Limb (tissue), 2 donors: ENCODE measurements at regions not wholly inside any gene's neighbourhood (a gene's known extent, or its start where the extent isn't known, plus 50 kb on each side); places are given as distances from the start of the nearest gene placed in this dataset.
A peak's percentile ranks its signal among the peaks of the same experiment; 100 is the strongest.

ENCODE experiments used
- DNase-seq, 2 donors: peaks; one replicate each; pipeline ENCODE4 v3.0.0-alpha.2; 2016; ENCODE audit errors: extremely low spot score in 2 of 2

DNA sequence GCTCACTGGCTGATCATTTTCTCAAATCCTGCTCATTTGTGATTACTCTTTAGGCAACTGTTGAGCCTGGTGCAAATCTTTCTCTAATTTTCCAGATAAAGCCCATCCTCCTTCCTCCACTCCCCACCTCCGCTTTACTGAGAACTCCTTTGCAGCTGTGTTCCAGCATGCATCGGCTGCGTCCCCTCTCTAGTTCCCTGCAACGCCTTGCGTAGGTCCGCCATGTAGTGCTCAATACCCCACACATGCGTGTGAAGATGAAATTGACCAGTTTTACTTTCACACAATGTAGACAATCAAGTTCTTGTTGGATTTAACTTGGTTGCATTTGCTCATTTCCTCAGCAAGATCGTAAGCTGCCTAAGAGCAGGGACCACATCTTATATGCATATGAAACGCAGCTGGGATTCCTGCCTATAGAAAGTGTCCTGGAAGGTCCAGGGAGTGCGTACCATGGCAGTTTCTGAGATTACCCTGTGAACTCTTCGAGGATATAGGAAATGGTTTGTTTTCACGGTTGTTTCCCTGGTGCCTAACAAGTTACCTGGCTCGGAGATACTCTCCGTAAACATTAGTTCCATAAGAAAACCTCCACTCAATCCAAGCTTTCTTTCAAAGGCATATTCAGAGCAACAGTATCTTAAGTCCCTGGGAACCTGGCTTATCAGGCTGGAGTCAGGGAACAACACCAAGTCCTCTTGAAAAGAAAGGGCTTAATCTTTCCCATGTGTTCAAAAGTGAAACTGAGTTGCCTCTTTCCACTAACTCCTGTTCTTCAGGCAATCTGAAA is 766.4 kb upstream of the ID2 start:
- peak in 1 of 2 donors; percentile 32 for DNase-seq

DNA sequence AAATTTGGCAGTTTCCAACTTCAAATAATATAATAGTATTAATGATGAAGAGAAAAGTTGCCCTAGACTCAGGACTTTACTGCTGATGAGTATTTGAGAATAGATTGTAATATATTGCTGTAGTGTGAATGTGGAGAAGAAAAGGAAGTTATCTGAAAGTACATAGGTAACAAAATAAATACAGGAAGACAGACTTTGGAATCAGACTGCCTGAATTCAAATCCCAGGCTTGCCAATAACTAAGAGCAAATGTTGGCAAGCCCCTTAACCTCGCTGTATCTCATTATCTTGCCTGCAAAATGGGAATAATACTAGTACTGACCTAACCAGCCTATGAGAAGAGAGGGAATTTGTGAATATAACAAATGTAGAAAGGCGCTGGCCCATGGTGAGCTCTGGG is 765.2 kb upstream of the ID2 start:
- DNase-seq = no peak

DNA sequence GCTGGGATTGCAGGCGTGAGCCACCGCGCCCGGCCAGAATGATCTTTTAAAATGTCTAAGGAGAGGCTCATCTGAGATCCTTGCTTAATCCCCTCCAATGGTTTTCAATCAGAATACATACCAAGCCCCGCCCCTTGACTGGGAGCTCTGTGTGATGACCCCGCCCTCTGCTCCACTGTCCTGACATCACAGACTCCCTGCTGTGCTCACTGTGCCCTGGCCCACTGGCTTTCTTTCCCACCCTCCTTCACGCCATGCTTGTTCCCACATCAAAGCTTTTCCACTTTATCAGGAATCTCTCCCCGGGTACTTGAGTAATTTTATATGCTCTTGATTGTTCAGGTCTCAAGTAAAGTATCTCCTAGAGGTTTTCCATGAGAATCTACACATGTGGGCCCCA is 762.3 kb upstream of the ID2 start:
- no peak for DNase-seq

- DNase-seq = no peak
Observed at GRCh38 chr2:7924023-7924762, 757.7 kb upstream of the ID2 start.

- DNase-seq = no peak
Observed at GRCh38 chr2:7925506-7925905, 756.4 kb upstream of the ID2 start.

GRCh38 chr2:7927691-7928090 is 754.2 kb upstream of the ID2 start:
- no peak for DNase-seq

DNA sequence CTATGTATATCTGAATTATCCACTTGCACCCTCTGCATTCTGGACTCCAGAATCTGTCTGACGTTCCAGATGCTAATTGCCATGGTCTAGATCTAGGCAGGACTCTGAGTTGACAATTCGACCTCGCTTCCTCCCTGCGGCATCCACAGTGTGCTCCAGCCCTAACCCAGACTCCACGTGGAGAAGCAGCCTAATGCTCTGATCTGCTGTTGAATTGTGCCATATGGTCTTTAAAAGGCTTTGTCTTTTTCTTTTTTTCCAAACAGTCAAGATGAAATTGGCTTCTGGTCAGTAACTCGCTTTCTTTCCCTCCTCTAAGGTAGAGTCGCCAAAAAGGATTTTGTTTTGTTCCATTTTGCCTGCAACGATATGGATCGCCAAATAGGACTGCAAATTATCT is 752.6 kb upstream of the ID2 start:
- DNase-seq = no peak

DNA sequence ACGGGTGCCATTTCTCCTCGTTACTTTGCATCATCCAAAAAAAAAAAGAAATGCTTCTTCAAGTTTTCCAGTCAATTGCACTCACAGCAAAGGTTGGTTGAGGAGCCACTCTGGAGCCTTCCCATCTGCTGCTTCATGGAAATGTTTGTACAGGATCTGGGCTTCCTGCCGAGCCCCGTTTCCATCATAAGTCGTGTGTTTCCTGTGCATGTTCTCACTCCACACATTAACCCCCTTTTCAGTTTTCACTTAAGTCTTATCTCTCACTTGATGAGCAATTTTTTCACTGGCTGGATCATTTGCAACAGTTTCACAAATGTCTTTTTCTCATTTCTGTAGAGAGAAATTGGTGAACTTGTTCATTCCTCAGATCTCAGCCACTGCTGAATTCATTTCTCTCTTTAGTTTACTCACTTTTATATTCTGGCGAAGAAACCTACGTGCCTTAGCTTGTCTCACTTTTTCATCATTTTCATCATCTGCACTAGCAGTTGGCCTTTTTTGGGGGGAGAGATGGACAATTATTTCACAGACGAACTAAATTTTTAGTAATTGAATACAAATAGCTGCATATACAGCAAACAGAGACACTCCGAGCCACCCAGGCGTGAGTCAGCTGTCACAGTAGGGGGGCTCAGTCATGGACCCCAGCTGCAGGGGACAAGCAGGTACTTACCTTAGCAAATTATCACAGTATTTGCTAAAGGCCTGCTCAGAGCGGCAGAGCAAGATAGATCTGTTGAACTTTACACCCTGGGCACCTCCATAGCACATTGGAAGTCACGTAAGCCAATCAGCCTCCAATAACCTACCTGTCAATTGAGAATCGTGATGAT is 750.8 kb upstream of the ID2 start:
- no peak for DNase-seq

DNA sequence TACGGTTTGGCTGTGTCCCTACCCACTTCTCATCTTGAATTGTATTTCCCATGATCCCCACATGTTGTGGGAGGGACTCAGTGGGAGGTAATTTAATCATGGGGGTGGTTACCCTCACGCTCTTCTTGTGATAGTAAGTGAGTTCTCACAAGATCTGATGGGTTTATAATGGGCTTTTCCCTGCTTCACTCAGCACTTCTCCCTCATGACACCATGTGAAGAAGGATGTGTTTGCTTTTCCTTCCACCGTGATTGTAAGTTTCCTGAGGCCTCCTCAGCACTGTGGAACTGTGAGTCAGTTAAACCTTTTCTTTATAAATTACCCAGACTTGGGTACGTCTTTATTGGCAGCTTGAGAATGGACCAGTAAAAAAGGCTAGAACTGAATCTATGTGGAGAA is 750.0 kb upstream of the ID2 start:
- no peak for DNase-seq

DNA sequence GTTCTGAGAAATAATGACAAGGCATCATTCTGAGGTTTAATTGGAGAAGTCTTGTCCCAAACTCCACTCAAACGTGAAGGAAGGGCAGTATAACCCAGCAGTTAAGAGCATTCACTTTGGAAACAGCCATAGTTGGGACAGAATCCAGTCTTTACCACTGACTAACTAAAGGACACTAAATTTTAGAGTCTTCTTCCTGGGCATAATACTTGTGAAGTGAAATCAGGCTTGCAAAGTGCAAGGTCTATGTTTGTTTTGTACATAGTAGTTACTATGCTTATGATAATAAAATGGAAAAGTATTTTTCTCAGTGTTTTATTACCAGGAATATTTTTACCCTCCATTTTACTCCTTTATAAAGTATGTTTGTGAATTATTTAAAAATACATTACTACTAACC is 748.2 kb upstream of the ID2 start:
- DNase-seq = no peak

DNA sequence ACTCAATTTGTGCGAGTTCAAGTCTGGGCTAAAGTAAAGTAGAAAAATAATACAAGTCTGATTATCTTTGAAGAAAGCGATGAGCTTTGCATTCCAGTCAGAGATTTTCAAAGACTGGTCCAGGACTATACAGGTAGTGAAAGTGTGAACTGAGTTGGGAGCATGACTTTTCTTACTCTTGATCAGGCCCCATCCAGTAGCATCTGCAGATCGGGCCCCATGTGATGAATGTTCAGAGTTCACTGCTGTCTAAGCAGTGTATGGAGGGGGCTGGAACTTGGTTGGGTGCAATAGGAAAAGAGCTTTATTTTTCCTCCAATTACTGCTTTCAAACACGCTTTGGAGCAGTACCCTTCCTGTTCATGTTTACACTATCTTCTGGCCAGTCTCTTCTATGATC is 747.4 kb upstream of the ID2 start:
- DNase-seq = no peak

GRCh38 chr2:7937082-7937481 is 744.8 kb upstream of the ID2 start:
- no peak for DNase-seq

- no peak for DNase-seq
Observed at GRCh38 chr2:7940723-7941122, 741.1 kb upstream of the ID2 start.

- DNase-seq = no peak
Observed at GRCh38 chr2:7943446-7943845, 738.4 kb upstream of the ID2 start.

DNA sequence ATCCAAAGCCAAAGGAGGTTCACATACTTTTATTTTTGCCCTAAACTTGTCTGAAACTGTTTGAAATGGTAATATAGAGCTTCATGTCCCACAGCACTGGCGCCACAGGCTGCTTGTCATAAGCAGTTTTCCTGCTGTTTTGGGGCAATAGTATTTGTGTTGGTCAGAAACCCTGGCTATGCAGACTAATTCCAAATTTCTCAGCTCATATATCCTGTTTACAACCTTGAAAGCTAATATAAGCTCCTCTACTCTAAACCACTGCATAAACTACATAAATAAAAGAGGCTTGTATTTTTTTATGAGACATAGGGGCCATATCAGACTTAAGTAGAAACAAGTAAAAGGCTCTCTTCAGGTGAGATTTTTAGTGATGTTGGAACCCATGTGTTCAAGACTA is 736.8 kb upstream of the ID2 start:
- DNase-seq = peak in 1 of 2 donors; percentile 6

DNA sequence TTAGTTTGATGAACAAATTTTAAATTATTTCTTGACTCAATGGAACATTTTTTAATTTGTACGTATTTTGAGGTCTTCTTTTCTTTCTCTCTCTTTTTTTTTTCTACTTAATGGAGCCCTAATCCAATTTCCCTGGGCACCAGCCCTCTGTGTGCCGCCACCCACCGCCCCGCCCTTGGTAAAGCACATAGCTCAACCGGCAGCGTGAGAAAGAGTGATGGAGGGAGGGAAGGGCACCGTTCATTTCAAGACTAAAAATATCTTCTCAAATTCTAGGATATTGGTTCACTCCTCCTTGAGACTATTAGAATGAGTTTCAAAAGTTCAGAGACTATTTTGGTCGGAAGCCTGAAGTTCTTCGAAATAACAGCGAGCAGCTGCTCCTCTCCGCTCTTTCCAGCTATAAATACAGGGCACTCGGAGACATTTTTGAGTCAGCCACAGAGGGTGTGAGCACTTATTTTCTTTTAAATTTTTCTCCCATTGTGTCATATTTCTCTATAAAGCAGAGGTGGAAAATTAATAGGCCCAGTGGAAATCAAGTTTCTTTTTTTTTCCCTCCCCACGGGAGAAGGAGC is 731.7 kb upstream of the ID2 start:
- DNase-seq = peak in 1 of 2 donors; percentile 8

- no peak for DNase-seq
Observed at GRCh38 chr2:7951001-7951400, 730.9 kb upstream of the ID2 start.

GRCh38 chr2:7951490-7951889 is 730.4 kb upstream of the ID2 start:
- no peak for DNase-seq

GRCh38 chr2:7952046-7952745 is 729.7 kb upstream of the ID2 start:
- DNase-seq = no peak

GRCh38 chr2:7953195-7953594 is 728.7 kb upstream of the ID2 start:
- no peak for DNase-seq

DNA sequence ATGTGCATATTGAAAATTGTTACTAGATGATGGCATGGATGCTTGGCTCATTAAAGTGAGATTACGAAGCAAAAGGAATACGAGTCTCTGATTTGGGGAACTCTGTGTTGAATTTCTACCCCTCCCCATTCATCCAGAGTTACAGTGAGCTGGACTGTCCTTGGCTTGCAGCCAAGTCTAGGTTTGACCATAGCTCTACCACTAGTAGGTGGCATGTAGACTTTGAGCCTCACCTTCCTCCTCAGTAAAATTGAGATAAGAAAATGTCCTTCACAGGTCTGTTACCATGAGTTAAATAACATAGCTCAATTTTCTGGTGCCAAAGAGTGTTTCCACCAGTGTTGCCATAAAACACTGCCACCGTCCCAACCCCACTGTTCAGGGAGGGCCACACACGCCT is 727.6 kb upstream of the ID2 start:
- no peak for DNase-seq
